ENCODE measurements at regions not wholly inside any gene's neighbourhood (a gene's known extent, or its start where the extent isn't known, plus 50 kb on each side); places are given as distances from the start of the nearest gene placed in this dataset.

- TF ChIP-seq CTCF (IDR thresholded peaks at IDR 0.05) (no peak), EP300 (IDR thresholded peaks at IDR 0.05) (no peak)
Measured at GRCh38 chr21:24896735-24897124, 710.6 kb downstream of the MRPL39 start.
